ENCODE measurements at regions not wholly inside any gene's neighbourhood (a gene's known extent, or its start where the extent isn't known, plus 50 kb on each side); places are given as distances from the start of the nearest gene placed in this dataset.

DNA sequence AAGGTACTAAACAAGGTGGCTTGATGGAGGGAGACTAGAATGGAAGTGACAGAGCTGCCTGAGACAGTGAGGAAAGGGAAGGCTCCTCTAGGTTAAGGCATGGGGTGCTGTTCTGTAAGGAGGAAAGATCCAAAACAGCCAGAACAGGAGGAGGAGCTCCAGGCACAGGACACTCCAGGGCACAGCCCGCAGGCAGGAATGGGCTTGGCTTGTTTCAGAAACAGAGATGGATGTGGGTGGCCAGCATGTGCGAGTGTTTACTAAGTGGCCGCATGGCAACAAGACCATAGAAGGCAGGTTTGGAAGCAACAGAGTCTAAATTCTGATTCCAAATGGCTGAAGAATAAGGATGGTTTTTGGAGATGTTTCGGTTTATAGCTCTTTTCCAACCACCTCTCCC is 889.1 kb downstream of the AACS start:
- H3K27me3 ChIP-seq (ENCODE audit: control insufficient read depth, insufficient read depth, low read length) = no peaks in the 10 kb centered on the region
- TF ChIP-seq, protein P1, sequence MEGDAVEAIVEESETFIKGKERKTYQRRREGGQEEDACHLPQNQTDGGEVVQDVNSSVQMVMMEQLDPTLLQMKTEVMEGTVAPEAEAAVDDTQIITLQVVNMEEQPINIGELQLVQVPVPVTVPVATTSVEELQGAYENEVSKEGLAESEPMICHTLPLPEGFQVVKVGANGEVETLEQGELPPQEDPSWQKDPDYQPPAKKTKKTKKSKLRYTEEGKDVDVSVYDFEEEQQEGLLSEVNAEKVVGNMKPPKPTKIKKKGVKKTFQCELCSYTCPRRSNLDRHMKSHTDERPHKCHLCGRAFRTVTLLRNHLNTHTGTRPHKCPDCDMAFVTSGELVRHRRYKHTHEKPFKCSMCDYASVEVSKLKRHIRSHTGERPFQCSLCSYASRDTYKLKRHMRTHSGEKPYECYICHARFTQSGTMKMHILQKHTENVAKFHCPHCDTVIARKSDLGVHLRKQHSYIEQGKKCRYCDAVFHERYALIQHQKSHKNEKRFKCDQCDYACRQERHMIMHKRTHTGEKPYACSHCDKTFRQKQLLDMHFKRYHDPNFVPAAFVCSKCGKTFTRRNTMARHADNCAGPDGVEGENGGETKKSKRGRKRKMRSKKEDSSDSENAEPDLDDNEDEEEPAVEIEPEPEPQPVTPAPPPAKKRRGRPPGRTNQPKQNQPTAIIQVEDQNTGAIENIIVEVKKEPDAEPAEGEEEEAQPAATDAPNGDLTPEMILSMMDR (IDR thresholded peaks at IDR 0.05) = no peak
- H3K4me3 Mint-ChIP-seq = no peak overlapping the region
- H3K27ac Mint-ChIP-seq = no peak overlapping the region
- no peaks in the 10 kb centered on the region for H3K4me1 Mint-ChIP-seq
- intact Hi-C loops (cut with micrococcal nuclease) = no loop called here
- H3K9me3 Mint-ChIP-seq = peaks cover 5 to 10% of the 10 kb centered on the region in 2 donors
- DNase-seq (no peak), ATAC-seq (no peak)
- no peaks in the 10 kb centered on the region for H3K27me3 Mint-ChIP-seq (ENCODE audit: low read depth in 2 of 2)
- H3K4me3 ChIP-seq (ENCODE audit: low read length) = no peak overlapping the region
- WGBS (ENCODE audit: insufficient coverage) = 86% methylated on average over 4 of the region's 4 CpGs
- no peak overlapping the region for H3K27ac ChIP-seq (ENCODE audit: low read length)
- H3K36me3 Mint-ChIP-seq = no peaks in the 10 kb centered on the region
- H3K9me3 ChIP-seq (ENCODE audit: control insufficient read depth, insufficient read depth, low read length) = no peaks in the 10 kb centered on the region
- no peaks in the 10 kb centered on the region for H3K36me3 ChIP-seq (ENCODE audit: control insufficient read depth, insufficient read depth, low read length)
- no peaks in the 10 kb centered on the region for H3K4me1 ChIP-seq (ENCODE audit: control insufficient read depth, insufficient read depth, low read length)

DNA sequence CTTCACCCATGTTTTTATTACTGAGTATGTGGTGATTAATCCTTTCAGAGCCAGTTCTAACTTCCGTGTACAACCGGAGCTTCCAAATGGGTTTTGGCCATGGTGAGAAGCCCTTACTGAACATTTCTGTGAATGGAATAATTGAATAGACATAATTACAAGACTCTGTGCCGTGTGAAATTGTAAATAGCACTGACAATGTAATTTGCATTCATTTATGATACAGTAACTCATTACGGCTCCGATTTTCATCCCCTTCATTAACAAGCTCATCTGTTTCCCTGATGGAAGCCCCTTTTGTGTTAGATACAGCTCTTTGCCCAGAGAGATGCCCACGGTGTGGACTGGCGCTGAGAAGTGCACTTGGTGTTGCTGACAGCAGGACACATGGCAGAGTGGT is 891.0 kb downstream of the AACS start:
- ATAC-seq = no peak

DNA sequence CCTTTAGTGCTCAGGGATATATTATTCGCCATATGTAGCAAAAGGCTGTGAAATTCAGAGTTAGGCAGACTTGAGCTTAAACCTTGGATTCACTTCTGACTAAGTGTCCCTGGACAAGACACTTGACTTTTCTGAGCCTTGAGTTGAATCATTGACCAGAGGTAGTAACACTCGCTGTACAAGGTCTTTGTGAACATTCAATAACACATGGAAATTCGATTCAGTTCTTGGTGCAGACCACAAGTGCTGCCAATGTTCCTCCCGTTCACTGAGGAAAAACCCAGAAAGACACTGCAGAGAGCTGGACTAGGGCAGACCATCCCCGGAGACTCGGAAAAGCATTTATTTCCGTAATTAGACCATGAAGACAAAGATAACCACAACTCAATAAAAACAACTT is 901.4 kb downstream of the AACS start:
- TF ChIP-seq, protein P1 (IDR thresholded peaks at IDR 0.05) = no peak
- Mint-ChIP-seq H3K36me3 (no peaks in the 10 kb centered on the region), H3K4me3 (no peak overlapping the region), H3K27ac (no peak overlapping the region), H3K9me3 (peaks cover 6 to 14% of the 10 kb centered on the region in 2 donors), H3K4me1 (no peaks in the 10 kb centered on the region), H3K27me3 (ENCODE audit: low read depth in 2 of 2) (no peaks in the 10 kb centered on the region)
- DNase-seq = no peak
- ATAC-seq = no peak
- no peak overlapping the region for H3K4me3 ChIP-seq (ENCODE audit: low read length)
- H3K9me3 ChIP-seq (ENCODE audit: control insufficient read depth, insufficient read depth, low read length) = no peaks in the 10 kb centered on the region
- H3K36me3 ChIP-seq (ENCODE audit: control insufficient read depth, insufficient read depth, low read length) = no peaks in the 10 kb centered on the region
- no peaks in the 10 kb centered on the region for H3K27me3 ChIP-seq (ENCODE audit: control insufficient read depth, insufficient read depth, low read length)
- intact Hi-C loops (cut with micrococcal nuclease) = no loop called here
- no peak overlapping the region for H3K27ac ChIP-seq (ENCODE audit: low read length)
- WGBS (ENCODE audit: insufficient coverage) = 87% methylated on average over 7 of the region's 7 CpGs
- H3K4me1 ChIP-seq (ENCODE audit: control insufficient read depth, insufficient read depth, low read length) = no peaks in the 10 kb centered on the region

More for the DNA sequence above, 891.0 kb downstream of the AACS start:
- no peaks in the 10 kb centered on the region for H3K9me3 ChIP-seq (ENCODE audit: control insufficient read depth, insufficient read depth, low read length)
- H3K4me3 ChIP-seq (ENCODE audit: low read length) = no peak overlapping the region
- Mint-ChIP-seq H3K9me3 (peaks cover 8 to 13% of the 10 kb centered on the region in 2 donors), H3K36me3 (no peaks in the 10 kb centered on the region), H3K27me3 (ENCODE audit: low read depth in 2 of 2) (no peaks in the 10 kb centered on the region), H3K4me3 (no peak overlapping the region), H3K27ac (no peak overlapping the region), H3K4me1 (no peaks in the 10 kb centered on the region)
- H3K27me3 ChIP-seq (ENCODE audit: control insufficient read depth, insufficient read depth, low read length) = no peaks in the 10 kb centered on the region
- no peaks in the 10 kb centered on the region for H3K36me3 ChIP-seq (ENCODE audit: control insufficient read depth, insufficient read depth, low read length)
- TF ChIP-seq, protein P1 (IDR thresholded peaks at IDR 0.05) = no peak
- no peaks in the 10 kb centered on the region for H3K4me1 ChIP-seq (ENCODE audit: control insufficient read depth, insufficient read depth, low read length)
- no peak overlapping the region for H3K27ac ChIP-seq (ENCODE audit: low read length)
- 93% methylated on average over 7 of the region's 7 CpGs for WGBS (ENCODE audit: insufficient coverage)
- intact Hi-C loops (cut with micrococcal nuclease) = no loop called here
- DNase-seq = no peak

DNA sequence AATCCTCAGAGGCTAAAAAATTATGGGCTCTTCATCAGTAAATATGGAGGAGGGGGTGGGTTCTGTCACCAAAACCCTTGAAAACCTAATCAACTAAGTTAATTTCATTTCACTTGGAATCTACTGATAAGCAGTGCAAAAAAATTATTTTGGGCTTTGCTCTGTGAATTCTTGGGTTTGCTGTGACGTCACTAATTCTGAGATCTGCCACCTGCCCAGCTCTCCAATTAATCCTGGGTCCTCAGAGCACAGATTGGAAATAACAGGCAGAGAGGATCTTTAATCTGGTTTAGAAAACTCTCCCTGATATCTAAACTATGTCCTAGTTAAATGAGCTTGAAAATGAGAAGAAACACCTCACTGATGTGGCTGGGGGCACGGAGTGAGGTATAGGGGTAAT is 903.2 kb downstream of the AACS start:
- Histone ChIP-seq H3K27me3 (ENCODE audit: control insufficient read depth, insufficient read depth, low read length) (no peaks in the 10 kb centered on the region), H3K4me3 (ENCODE audit: low read length) (no peak overlapping the region), H3K9me3 (ENCODE audit: control insufficient read depth, insufficient read depth, low read length) (no peaks in the 10 kb centered on the region), H3K4me1 (ENCODE audit: control insufficient read depth, insufficient read depth, low read length) (no peaks in the 10 kb centered on the region), H3K36me3 (ENCODE audit: control insufficient read depth, insufficient read depth, low read length) (no peaks in the 10 kb centered on the region), H3K27ac (ENCODE audit: low read length) (no peak overlapping the region)
- Mint-ChIP-seq H3K27ac (no peak overlapping the region), H3K36me3 (no peaks in the 10 kb centered on the region), H3K4me1 (no peaks in the 10 kb centered on the region), H3K27me3 (ENCODE audit: low read depth in 2 of 2) (no peaks in the 10 kb centered on the region), H3K9me3 (peaks cover 7 to 9% of the 10 kb centered on the region in 2 donors), H3K4me3 (no peak overlapping the region)
- ATAC-seq = no peak
- no peak for DNase-seq
- intact Hi-C loops (cut with micrococcal nuclease) = no loop called here
- 83% methylated on average over 1 of the region's 2 CpGs for WGBS (ENCODE audit: insufficient coverage)
- TF ChIP-seq, protein P1 (IDR thresholded peaks at IDR 0.05) = no peak

All from natural killer cell (primary cell).